ENCODE measurements at regions not wholly inside any gene's neighbourhood (a gene's known extent, or its start where the extent isn't known, plus 50 kb on each side); places are given as distances from the start of the nearest gene placed in this dataset.

GRCh38 chr20:37611852-37612251 lies 82.0 kb upstream of the CTNNBL1 start:
- TF ChIP-seq CTCF (IDR thresholded peaks at IDR 0.05; ENCODE audit: low read depth, low read length): no peak
- no peak overlapping the region for H3K27ac ChIP-seq
- DNase-seq (ENCODE audit: low read depth in 1 of 2, low spot score in 1 of 2): no peak
- H3K4me3 ChIP-seq: no peak overlapping the region
- H3K27me3 ChIP-seq: no peaks in the 10 kb centered on the region
- no peaks in the 10 kb centered on the region for H3K4me1 ChIP-seq (ENCODE audit: low read depth)
- H3K9me3 ChIP-seq (ENCODE audit: low read depth): no peaks in the 10 kb centered on the region
- H3K36me3 ChIP-seq: no peaks in the 10 kb centered on the region

GRCh38 chr20:37611346-37611745 lies 82.5 kb upstream of the CTNNBL1 start:
- DNase-seq (ENCODE audit: low read depth in 1 of 2, low spot score in 1 of 2): no peak
- Histone ChIP-seq H3K27me3 (no peaks in the 10 kb centered on the region), H3K9me3 (ENCODE audit: low read depth) (no peaks in the 10 kb centered on the region), H3K4me1 (ENCODE audit: low read depth) (no peaks in the 10 kb centered on the region), H3K36me3 (no peaks in the 10 kb centered on the region), H3K27ac (no peak overlapping the region), H3K4me3 (no peak overlapping the region)
- TF ChIP-seq CTCF (IDR thresholded peaks at IDR 0.05; ENCODE audit: low read depth, low read length): no peak

GRCh38 chr20:37610203-37610798 lies 82.6 kb upstream of the BLCAP start:
- H3K4me3 ChIP-seq: no peak overlapping the region
- DNase-seq (ENCODE audit: low read depth in 1 of 2, low spot score in 1 of 2): no peak
- TF ChIP-seq CTCF (IDR thresholded peaks at IDR 0.05; ENCODE audit: low read depth, low read length): no peak
- H3K36me3 ChIP-seq: no peaks in the 10 kb centered on the region
- H3K27me3 ChIP-seq: no peaks in the 10 kb centered on the region
- no peaks in the 10 kb centered on the region for H3K4me1 ChIP-seq (ENCODE audit: low read depth)
- H3K27ac ChIP-seq: no peak overlapping the region
- H3K9me3 ChIP-seq (ENCODE audit: low read depth): no peaks in the 10 kb centered on the region

- Histone ChIP-seq H3K27me3 (no peaks in the 10 kb centered on the region), H3K9me3 (ENCODE audit: low read depth) (no peaks in the 10 kb centered on the region), H3K27ac (no peak overlapping the region), H3K4me1 (ENCODE audit: low read depth) (peaks cover 4% of the 10 kb centered on the region), H3K4me3 (no peak overlapping the region), H3K36me3 (no peaks in the 10 kb centered on the region)
- no peak for DNase-seq (ENCODE audit: low read depth in 1 of 2, low spot score in 1 of 2)
- no peak for TF ChIP-seq CTCF (IDR thresholded peaks at IDR 0.05; ENCODE audit: low read depth, low read length)
Measured at GRCh38 chr20:37602634-37603033, 75.0 kb upstream of the BLCAP start.

GRCh38 chr20:37600486-37600885 lies 72.8 kb upstream of the BLCAP start:
- H3K27ac ChIP-seq: no peak overlapping the region
- peaks cover 5% of the 10 kb centered on the region for H3K4me1 ChIP-seq (ENCODE audit: low read depth)
- H3K36me3 ChIP-seq: no peaks in the 10 kb centered on the region
- no peak for TF ChIP-seq CTCF (IDR thresholded peaks at IDR 0.05; ENCODE audit: low read depth, low read length)
- no peak overlapping the region for H3K4me3 ChIP-seq
- H3K27me3 ChIP-seq: no peaks in the 10 kb centered on the region
- H3K9me3 ChIP-seq (ENCODE audit: low read depth): no peaks in the 10 kb centered on the region
- DNase-seq (ENCODE audit: low read depth in 1 of 2, low spot score in 1 of 2): no peak
